Activated naive CD8-positive, alpha-beta T cell treated with anti-CD3 and anti-CD28 coated beads for 36 hours (primary cell): ENCODE measurements at regions not wholly inside any gene's neighbourhood (a gene's known extent, or its start where the extent isn't known, plus 50 kb on each side); places are given as distances from the start of the nearest gene placed in this dataset.
"Not testable (repeated sequence)": the region's sequence is repeated elsewhere in the genome, so short reads cannot be mapped to it uniquely, and the experiment has no call there.

Source experiments
- DNase-seq: peaks from one replicate; pipeline ENCODE4 v3.0.0; 2021
- H3K27ac Mint-ChIP-seq: one replicate; pipeline ENCODE4 v1.8.0; 2022; ENCODE audit warnings: mild to moderate bottlenecking, moderate library complexity, mixed read lengths
- H3K27me3 Mint-ChIP-seq: one replicate; pipeline ENCODE4 v1.8.0; 2022; ENCODE audit warnings: mild to moderate bottlenecking, mixed read lengths
- H3K36me3 Mint-ChIP-seq: one replicate; pipeline ENCODE4 v1.8.0; 2021; ENCODE audit warnings: mild to moderate bottlenecking, mixed read lengths
- H3K4me1 Mint-ChIP-seq: one replicate; pipeline ENCODE4 v1.8.0; 2021; ENCODE audit warnings: mixed read lengths
- H3K4me3 Mint-ChIP-seq: one replicate; pipeline ENCODE4 v1.8.0; 2022; ENCODE audit warnings: mild to moderate bottlenecking, moderate library complexity, mixed read lengths
- H3K9me3 Mint-ChIP-seq: one replicate; pipeline ENCODE4 v1.8.0; 2022; ENCODE audit warnings: mixed read lengths

GRCh38 chr11:36757075-36757474, 159.0 kb upstream of the RAG2 start:
- Mint-ChIP-seq H3K27me3 (no peaks in the 10 kb centered on the region), H3K4me1 (no peaks in the 10 kb centered on the region), H3K36me3 (no peaks in the 10 kb centered on the region), H3K4me3 (no peak overlapping the region), H3K9me3 (no peaks in the 10 kb centered on the region), H3K27ac (no peak overlapping the region)
- DNase-seq = no peak

GRCh38 chr11:36753960-36754359, 155.9 kb upstream of the RAG2 start:
- H3K27me3 Mint-ChIP-seq = no peaks in the 10 kb centered on the region
- DNase-seq = no peak

GRCh38 chr11:36751996-36752395, 154.0 kb upstream of the RAG2 start:
- Mint-ChIP-seq H3K9me3 (no peaks in the 10 kb centered on the region), H3K4me1 (no peaks in the 10 kb centered on the region), H3K36me3 (no peaks in the 10 kb centered on the region), H3K27me3 (peaks cover 1% of the 10 kb centered on the region), H3K27ac (no peak overlapping the region), H3K4me3 (no peak overlapping the region)
- no peak for DNase-seq

More at GRCh38 chr11:36753960-36754359, 155.9 kb upstream of the RAG2 start:
- Mint-ChIP-seq H3K9me3 (no peaks in the 10 kb centered on the region), H3K36me3 (no peaks in the 10 kb centered on the region), H3K4me1 (no peaks in the 10 kb centered on the region), H3K4me3 (no peak overlapping the region), H3K27ac (no peak overlapping the region)

- Mint-ChIP-seq H3K27me3 (peaks cover 3% of the 10 kb centered on the region), H3K9me3 (no peaks in the 10 kb centered on the region), H3K27ac (no peak overlapping the region), H3K36me3 (no peaks in the 10 kb centered on the region), H3K4me1 (no peaks in the 10 kb centered on the region), H3K4me3 (no peak overlapping the region)
- DNase-seq = no peak
These were observed 153.3 kb upstream of the RAG2 start for GRCh38 chr11:36751335-36751781.

- DNase-seq = no peak
- H3K36me3 Mint-ChIP-seq = no peaks in the 10 kb centered on the region
- H3K4me3 Mint-ChIP-seq = no peak overlapping the region
- H3K4me1 Mint-ChIP-seq = no peaks in the 10 kb centered on the region
- H3K9me3 Mint-ChIP-seq = no peaks in the 10 kb centered on the region
- no peak overlapping the region for H3K27ac Mint-ChIP-seq
- H3K27me3 Mint-ChIP-seq = peaks cover 7% of the 10 kb centered on the region
These were observed 152.3 kb upstream of the RAG2 start for GRCh38 chr11:36750349-36750748.

- Mint-ChIP-seq H3K27ac (no peak overlapping the region), H3K36me3 (no peaks in the 10 kb centered on the region)
- DNase-seq = no peak
These were observed 150.8 kb upstream of the RAG2 start for GRCh38 chr11:36748836-36749235.

GRCh38 chr11:36746886-36747710, 149.1 kb upstream of the RAG2 start:
- H3K4me3 Mint-ChIP-seq = no peak overlapping the region
- DNase-seq = peak; percentile 77
- H3K9me3 Mint-ChIP-seq = no peaks in the 10 kb centered on the region
- H3K27me3 Mint-ChIP-seq = peaks cover 21% of the 10 kb centered on the region
- no peaks in the 10 kb centered on the region for H3K36me3 Mint-ChIP-seq
- no peak overlapping the region for H3K27ac Mint-ChIP-seq
- peaks cover 3% of the 10 kb centered on the region for H3K4me1 Mint-ChIP-seq

More at GRCh38 chr11:36748836-36749235, 150.8 kb upstream of the RAG2 start:
- Mint-ChIP-seq H3K4me1 (peaks cover 3% of the 10 kb centered on the region), H3K9me3 (no peaks in the 10 kb centered on the region), H3K27me3 (peaks cover 17% of the 10 kb centered on the region), H3K4me3 (no peak overlapping the region)

- Mint-ChIP-seq H3K4me1 (peaks cover 3% of the 10 kb centered on the region), H3K4me3 (no peak overlapping the region), H3K27me3 (peaks cover 32% of the 10 kb centered on the region), H3K9me3 (no peaks in the 10 kb centered on the region), H3K27ac (no peak overlapping the region), H3K36me3 (no peaks in the 10 kb centered on the region)
- DNase-seq = peak; percentile 57
These were observed 146.5 kb upstream of the RAG2 start for GRCh38 chr11:36744375-36745168.

GRCh38 chr11:36743039-36743438, 145.0 kb upstream of the RAG2 start:
- Mint-ChIP-seq H3K27ac (no peak overlapping the region), H3K4me1 (peaks cover 3% of the 10 kb centered on the region), H3K27me3 (peaks cover 32% of the 10 kb centered on the region), H3K36me3 (no peaks in the 10 kb centered on the region), H3K4me3 (no peak overlapping the region), H3K9me3 (no peaks in the 10 kb centered on the region)
- DNase-seq = no peak

GRCh38 chr11:36741515-36741914, 143.5 kb upstream of the RAG2 start:
- H3K4me1 Mint-ChIP-seq = peaks cover 3% of the 10 kb centered on the region
- no peaks in the 10 kb centered on the region for H3K36me3 Mint-ChIP-seq
- H3K9me3 Mint-ChIP-seq = no peaks in the 10 kb centered on the region
- H3K27me3 Mint-ChIP-seq = peaks cover 29% of the 10 kb centered on the region
- DNase-seq = no peak
- H3K4me3 Mint-ChIP-seq = no peak overlapping the region
- H3K27ac Mint-ChIP-seq = no peak overlapping the region

GRCh38 chr11:36738292-36738861, 140.3 kb upstream of the RAG2 start:
- H3K36me3 Mint-ChIP-seq = no peaks in the 10 kb centered on the region
- H3K4me3 Mint-ChIP-seq = no peak overlapping the region
- H3K27ac Mint-ChIP-seq = no peak overlapping the region
- no peak for DNase-seq
- no peaks in the 10 kb centered on the region for H3K9me3 Mint-ChIP-seq
- peaks cover 12% of the 10 kb centered on the region for H3K27me3 Mint-ChIP-seq
- no peaks in the 10 kb centered on the region for H3K4me1 Mint-ChIP-seq

GRCh38 chr11:36736103-36736502, 138.1 kb upstream of the RAG2 start:
- Mint-ChIP-seq H3K27me3 (peaks cover 12% of the 10 kb centered on the region), H3K4me3 (no peak overlapping the region), H3K9me3 (no peaks in the 10 kb centered on the region), H3K36me3 (no peaks in the 10 kb centered on the region), H3K27ac (no peak overlapping the region), H3K4me1 (no peaks in the 10 kb centered on the region)
- DNase-seq = no peak

- not testable (repeated sequence) for H3K27ac Mint-ChIP-seq, H3K4me1 Mint-ChIP-seq, H3K27me3 Mint-ChIP-seq, H3K4me3 Mint-ChIP-seq, H3K36me3 Mint-ChIP-seq, H3K9me3 Mint-ChIP-seq, DNase-seq
These were observed 135.7 kb upstream of the RAG2 start for GRCh38 chr11:36733721-36734120.

GRCh38 chr11:36730761-36731160, 132.7 kb upstream of the RAG2 start:
- no peak overlapping the region for H3K27ac Mint-ChIP-seq
- no peaks in the 10 kb centered on the region for H3K27me3 Mint-ChIP-seq
- no peaks in the 10 kb centered on the region for H3K36me3 Mint-ChIP-seq
- no peaks in the 10 kb centered on the region for H3K9me3 Mint-ChIP-seq
- H3K4me1 Mint-ChIP-seq = no peaks in the 10 kb centered on the region
- DNase-seq = no peak
- H3K4me3 Mint-ChIP-seq = no peak overlapping the region

GRCh38 chr11:36729825-36730224, 131.8 kb upstream of the RAG2 start:
- no peak for DNase-seq
- no peaks in the 10 kb centered on the region for H3K27me3 Mint-ChIP-seq
- no peak overlapping the region for H3K4me3 Mint-ChIP-seq
- no peaks in the 10 kb centered on the region for H3K36me3 Mint-ChIP-seq
- no peak overlapping the region for H3K27ac Mint-ChIP-seq
- H3K9me3 Mint-ChIP-seq = no peaks in the 10 kb centered on the region
- no peaks in the 10 kb centered on the region for H3K4me1 Mint-ChIP-seq
